RKO (cell line): ENCODE measurements at regions not wholly inside any gene's neighbourhood (a gene's known extent, or its start where the extent isn't known, plus 50 kb on each side); places are given as distances from the start of the nearest gene placed in this dataset.
"Not testable (repeated sequence)": the region's sequence is repeated elsewhere in the genome, so short reads cannot be mapped to it uniquely, and the experiment has no call there.

Experiments used
- DNase-seq: peaks from one replicate; pipeline ENCODE4 v3.0.0-alpha.2; 2016; ENCODE audit warnings: low spot score

GRCh38 chr5:18240971-18241370, 606.7 kb downstream of the TAF11L14 start:
- DNase-seq: no peak

GRCh38 chr5:18243846-18244245, 609.6 kb downstream of the TAF11L14 start:
- no peak for DNase-seq

GRCh38 chr5:18244309-18244708, 610.0 kb downstream of the TAF11L14 start:
- DNase-seq: no peak

GRCh38 chr5:18252559-18252958, 618.3 kb downstream of the TAF11L14 start:
- DNase-seq: no peak

GRCh38 chr5:18264126-18264882, 630.0 kb downstream of the TAF11L14 start:
- DNase-seq: no peak

GRCh38 chr5:18270635-18271338, 636.5 kb downstream of the TAF11L14 start:
- DNase-seq: no peak

GRCh38 chr5:18276939-18277338, 642.7 kb downstream of the TAF11L14 start:
- no peak for DNase-seq

- DNase-seq: peak; percentile 76
Observed at GRCh38 chr5:18281947-18282581, 647.8 kb downstream of the TAF11L14 start.

- no peak for DNase-seq
Observed at GRCh38 chr5:18285257-18285656, 651.0 kb downstream of the TAF11L14 start.

GRCh38 chr5:18292146-18292545, 657.9 kb downstream of the TAF11L14 start:
- no peak for DNase-seq

- DNase-seq: not testable (repeated sequence)
Observed at GRCh38 chr5:18295696-18296095, 661.4 kb downstream of the TAF11L14 start.

- DNase-seq: no peak
Observed at GRCh38 chr5:18299166-18299565, 664.9 kb downstream of the TAF11L14 start.

- peak; percentile 57 for DNase-seq
Observed at GRCh38 chr5:18305288-18305924, 671.1 kb downstream of the TAF11L14 start.

GRCh38 chr5:18311266-18311665, 677.0 kb downstream of the TAF11L14 start:
- DNase-seq: no peak

GRCh38 chr5:18312016-18312415, 677.8 kb downstream of the TAF11L14 start:
- no peak for DNase-seq

- DNase-seq: peak; percentile 39
Observed at GRCh38 chr5:18314192-18314778, 680.0 kb downstream of the TAF11L14 start.

GRCh38 chr5:18321262-18321942, 687.1 kb downstream of the TAF11L14 start:
- no peak for DNase-seq

- DNase-seq: no peak
Observed at GRCh38 chr5:18323891-18324290, 689.6 kb downstream of the TAF11L14 start.

GRCh38 chr5:18325431-18325830, 691.2 kb downstream of the TAF11L14 start:
- DNase-seq: no peak

- no peak for DNase-seq
Observed at GRCh38 chr5:18329328-18329727, 695.1 kb downstream of the TAF11L14 start.

GRCh38 chr5:18333841-18334240, 699.6 kb downstream of the TAF11L14 start:
- DNase-seq: no peak

- no peak for DNase-seq
Observed at GRCh38 chr5:18334949-18335348, 700.7 kb downstream of the TAF11L14 start.
